Spleen (tissue), 11 donors: ENCODE measurements at regions not wholly inside any gene's neighbourhood (a gene's known extent, or its start where the extent isn't known, plus 50 kb on each side); places are given as distances from the start of the nearest gene placed in this dataset.

Experiments used
- DNase-seq: peaks from one replicate; pipeline ENCODE4 v3.0.0-alpha.2; 2020
- H3K27ac ChIP-seq, 8 donors: fragments of 200-600 bp; sonication (generic) in 7 of 8; 1 replicate in 4 of 8; 2 replicates in 4 of 8; pipeline versions ENCODE4 v1.5.0 to v1.8.0; 2016 to 2021; ENCODE audit warnings: inconsistent platforms in 4 of 8, mild to moderate bottlenecking in 4 of 8, moderate library complexity in 1 of 8
- H3K27me3 ChIP-seq, 7 donors: fragments of 200-600 bp; sonication (generic) in 6 of 7; replicated peaks in 1 of 7; 1 replicate in 4 of 7; 2 replicates in 3 of 7; pipeline versions ENCODE4 v1.5.0 to v1.8.0; 2016 to 2021; ENCODE audit warnings: inconsistent platforms in 3 of 7, mild to moderate bottlenecking in 1 of 7
- H3K36me3 ChIP-seq, 6 donors: fragments of 200-600 bp; sonication (generic) in 5 of 6; 1 replicate in 4 of 6; 2 replicates in 2 of 6; pipeline versions ENCODE4 v1.5.0 to v1.8.0; 2016 to 2021; ENCODE audit warnings: inconsistent platforms in 2 of 6
- H3K4me1 ChIP-seq, 6 donors: fragments of 200-600 bp; sonication (generic) in 5 of 6; 1 replicate in 3 of 6; 2 replicates in 3 of 6; pipeline versions ENCODE4 v1.5.0 to v1.8.0; 2016 to 2021; ENCODE audit warnings: inconsistent platforms in 3 of 6
- H3K4me3 ChIP-seq, 8 donors: fragments of 200-600 bp; sonication (generic) in 7 of 8; 1 replicate in 4 of 8; 2 replicates in 4 of 8; pipeline versions ENCODE4 v1.5.0 to v1.8.0; 2016 to 2021; ENCODE audit warnings: inconsistent platforms in 4 of 8, mild to moderate bottlenecking in 4 of 8, moderate library complexity in 2 of 8
- H3K9me3 ChIP-seq, 8 donors: fragments of 200-600 bp; sonication (generic) in 7 of 8; 1 replicate in 4 of 8; 2 replicates in 4 of 8; pipeline versions ENCODE4 v1.5.0 to v1.8.0; 2016 to 2021; ENCODE audit warnings: inconsistent platforms in 4 of 8
- CTCF ChIP-seq, 11 experiments: fragments of 200-600 bp in 7 of 11; fragments of 450-650 bp in 4 of 11; sonication (generic) in 4 of 11; IDR thresholded peaks in 8 of 11; conservative IDR thresholded peaks in 3 of 11; 1 replicate in 7 of 11; 2 replicates in 4 of 11; pipeline versions ENCODE4 v1.4.0 to v1.8.0; 2016 to 2021; ENCODE audit warnings: antibody characterized with exemption in 11 of 11, inconsistent platforms in 4 of 11, mild to moderate bottlenecking in 1 of 11
- POLR2A ChIP-seq, 3 donors: fragments of 450-650 bp; IDR thresholded peaks; one replicate each; pipeline ENCODE4 v1.5.1; 2017; ENCODE audit warnings: antibody characterized with exemption in 3 of 3, mild to moderate bottlenecking in 1 of 3
- POLR2AphosphoS5 ChIP-seq, 3 donors: sonication (generic); formaldehyde crosslinking; IDR thresholded peaks; one replicate each; pipeline ENCODE4 v1.5.1; 2017; ENCODE audit warnings: antibody characterized with exemption in 3 of 3
- WGBS, 5 donors: extraction: QIAGEN DNeasy Blood & Tissue Kit in 3 of 5; methylation state at CpG; one replicate each; pipeline versions ENCODE4 v1.1.5 to v1.1.7; 2013 to 2018; 5-methylcytosine and 5-hydroxymethylcytosine counted together
- intact Hi-C: fragments of 100-400 bp; cut with DNase I; formaldehyde crosslinking; loops from one replicate; pipeline ENCODE4 v1.15.0; 2023; ENCODE audit warnings: low total_unique reads
- donor health status: healthy with polysubstance abuse.
- donor health status: DM: no; HTN: no; CAD: no; lungs with moderate emphysema.
- donor health status: DM: no; HTN: no; CAD: no.
- donor health status: Bipolar disorder and iron deficiency.
- donor health status: healthy.
- donor health status: DM: no; HTN: no; CAD: no.
- donor health status: DM: yes; HTN: yes; CAD: no.

GRCh38 chr2:198309673-198310280 is 505.4 kb downstream of the PLCL1 start:
- WGBS, 5 donors, result 3 to 5% (median 4%) methylated on average over 8 of the region's 8 CpGs
- TF ChIP-seq POLR2A (IDR thresholded peaks at IDR 0.05) (no peak), CTCF (IDR thresholded peaks at IDR 0.05 in 8 of 11, conservative IDR thresholded peaks at IDR 0.05 in 3 of 11) (peak in 10 of 11 experiments; percentile 26 to 81 (median 74))

GRCh38 chr2:198309081-198309480 is 504.7 kb downstream of the PLCL1 start:
- no peak for DNase-seq
- 89 to 96% (median 94%) methylated on average over 1 of the region's 1 CpG for WGBS, 5 donors
- intact Hi-C loops, result loop anchor here (10.0 kb wide), 1 partner anchor 1176 kb away; no protein-coding TSS in a partner anchor
- peaks cover 0 to 46% (median 5%) of the 10 kb centered on the region in 7 donors for H3K27me3 ChIP-seq
- no peak overlapping the region for H3K27ac ChIP-seq
- no peak for TF ChIP-seq CTCF (IDR thresholded peaks at IDR 0.05 in 8 of 11, conservative IDR thresholded peaks at IDR 0.05 in 3 of 11)
- TF ChIP-seq POLR2A (IDR thresholded peaks at IDR 0.05), result no peak
- TF ChIP-seq POLR2AphosphoS5 (IDR thresholded peaks at IDR 0.05), result no peak
- no peaks in the 10 kb centered on the region for H3K36me3 ChIP-seq
- no peaks in the 10 kb centered on the region for H3K9me3 ChIP-seq
- peaks cover 0 to 3% (median 0%) of the 10 kb centered on the region in 6 donors for H3K4me1 ChIP-seq
- H3K4me3 ChIP-seq, result no peak overlapping the region

More at GRCh38 chr2:198309673-198310280, 505.4 kb downstream of the PLCL1 start:
- Histone ChIP-seq H3K27ac (no peak overlapping the region), H3K27me3 (peaks cover 0 to 41% (median 5%) of the 10 kb centered on the region in 7 donors), H3K4me3 (no peak overlapping the region), H3K4me1 (peaks cover 0 to 3% (median 0%) of the 10 kb centered on the region in 6 donors), H3K9me3 (no peaks in the 10 kb centered on the region), H3K36me3 (no peaks in the 10 kb centered on the region)
- DNase-seq, result no peak
- intact Hi-C loops, result loop anchor here (5.0 to 10.0 kb wide), 2 partner anchors 1175 to 1428 kb away; no protein-coding TSS in a partner anchor

GRCh38 chr2:198308368-198308767 is 504.0 kb downstream of the PLCL1 start:
- no peaks in the 10 kb centered on the region for H3K9me3 ChIP-seq
- no peak overlapping the region for H3K27ac ChIP-seq
- TF ChIP-seq CTCF (IDR thresholded peaks at IDR 0.05 in 8 of 11, conservative IDR thresholded peaks at IDR 0.05 in 3 of 11) (no peak), POLR2A (IDR thresholded peaks at IDR 0.05) (no peak)
- H3K27me3 ChIP-seq, result peaks cover 0 to 39% (median 5%) of the 10 kb centered on the region in 7 donors
- peaks cover 0 to 3% (median 0%) of the 10 kb centered on the region in 6 donors for H3K4me1 ChIP-seq
- no peak for DNase-seq
- H3K36me3 ChIP-seq, result no peaks in the 10 kb centered on the region
- no peak overlapping the region for H3K4me3 ChIP-seq
- 76 to 86% (median 85%) methylated on average over 3 of the region's 3 CpGs for WGBS, 5 donors
- intact Hi-C loops, result loop anchor here (10.0 kb wide), 1 partner anchor 1176 kb away; no protein-coding TSS in a partner anchor

GRCh38 chr2:198307093-198307492 is 502.7 kb downstream of the PLCL1 start:
- H3K27me3 ChIP-seq, result peaks cover 0 to 31% (median 4%) of the 10 kb centered on the region in 7 donors
- TF ChIP-seq POLR2A (IDR thresholded peaks at IDR 0.05), result no peak
- no peak for TF ChIP-seq POLR2AphosphoS5 (IDR thresholded peaks at IDR 0.05)
- H3K27ac ChIP-seq, result no peak overlapping the region
- no peak for DNase-seq
- H3K36me3 ChIP-seq, result no peaks in the 10 kb centered on the region
- peaks cover 0 to 3% (median 0%) of the 10 kb centered on the region in 6 donors for H3K4me1 ChIP-seq
- no peaks in the 10 kb centered on the region for H3K9me3 ChIP-seq
- no peak overlapping the region for H3K4me3 ChIP-seq
- intact Hi-C loops, result loop anchor here (10.0 kb wide), 1 partner anchor 1178 kb away; no protein-coding TSS in a partner anchor
- WGBS, 5 donors, result 78 to 86% (median 79%) methylated on average over 3 of the region's 3 CpGs
